Inflammatory macrophage (primary cell): ENCODE measurements at regions not wholly inside any gene's neighbourhood (a gene's known extent, or its start where the extent isn't known, plus 50 kb on each side); places are given as distances from the start of the nearest gene placed in this dataset.
A peak's percentile ranks its signal among the peaks of the same experiment; 100 is the strongest.
"Not testable (repeated sequence)": the region's sequence is repeated elsewhere in the genome, so short reads cannot be mapped to it uniquely, and the experiment has no call there.

Experiments
- DNase-seq, 2 donors: peaks; one replicate each; pipeline ENCODE4 v3.0.0-alpha.2; 2020 to 2022

DNA sequence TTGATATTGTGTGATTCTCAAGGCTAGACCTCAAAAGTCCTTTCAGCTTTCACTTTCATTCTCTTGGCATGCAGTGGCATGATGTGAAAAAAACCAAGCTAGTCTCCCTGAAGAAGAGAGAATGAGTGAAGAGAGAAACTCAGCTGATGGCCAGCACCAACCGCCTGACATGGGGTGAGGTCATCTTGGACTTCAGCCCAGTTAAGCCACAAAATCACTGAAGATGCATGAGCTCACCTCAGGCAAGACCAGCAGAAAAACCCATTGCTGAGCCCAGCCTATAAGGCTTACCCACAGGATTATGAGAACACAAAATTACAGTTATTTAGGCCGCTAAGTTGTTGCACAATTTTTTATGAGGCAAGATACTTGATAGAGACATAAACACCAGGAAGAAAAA lies 496.5 kb downstream of the TOX3 start:
- DNase-seq, result no peak

DNA sequence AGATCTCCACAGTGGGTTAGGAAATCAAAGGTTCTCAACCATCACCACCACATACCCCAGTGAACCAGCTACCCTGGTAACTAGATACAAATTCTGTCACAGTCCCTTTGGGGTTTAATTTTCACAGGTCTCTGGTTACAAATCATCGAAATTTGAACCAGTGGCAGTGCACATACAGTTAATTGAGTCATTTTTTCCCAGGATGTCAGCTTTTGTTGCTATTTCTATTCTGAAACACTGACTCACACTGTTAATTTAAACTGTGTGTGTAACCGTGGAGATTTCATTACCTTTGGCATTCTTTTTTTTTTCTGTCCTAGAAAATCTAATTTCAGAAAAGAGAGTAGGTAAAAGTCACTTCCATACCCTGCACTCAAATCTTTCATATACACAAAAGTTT lies 511.5 kb downstream of the TOX3 start:
- DNase-seq, result no peak

DNA sequence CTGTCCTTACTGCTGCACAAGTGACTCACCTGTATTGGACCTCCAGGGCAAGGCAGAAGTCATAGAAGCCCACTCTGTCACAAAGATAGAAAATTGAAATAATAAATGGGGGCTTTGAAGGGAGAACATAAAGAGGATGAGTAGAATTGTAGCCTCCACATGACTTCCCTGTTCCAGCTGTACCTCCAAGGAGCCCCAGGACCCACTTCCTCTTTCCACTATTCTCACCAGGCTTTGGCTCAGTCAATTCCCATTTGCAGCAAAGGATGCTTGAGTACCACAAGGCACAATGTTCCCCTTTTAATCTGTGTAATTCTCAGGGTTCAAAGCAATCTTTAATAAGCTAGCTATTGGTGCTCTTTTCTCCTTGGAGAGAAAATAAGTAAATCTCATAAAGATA lies 512.1 kb downstream of the TOX3 start:
- DNase-seq, result no peak

DNA sequence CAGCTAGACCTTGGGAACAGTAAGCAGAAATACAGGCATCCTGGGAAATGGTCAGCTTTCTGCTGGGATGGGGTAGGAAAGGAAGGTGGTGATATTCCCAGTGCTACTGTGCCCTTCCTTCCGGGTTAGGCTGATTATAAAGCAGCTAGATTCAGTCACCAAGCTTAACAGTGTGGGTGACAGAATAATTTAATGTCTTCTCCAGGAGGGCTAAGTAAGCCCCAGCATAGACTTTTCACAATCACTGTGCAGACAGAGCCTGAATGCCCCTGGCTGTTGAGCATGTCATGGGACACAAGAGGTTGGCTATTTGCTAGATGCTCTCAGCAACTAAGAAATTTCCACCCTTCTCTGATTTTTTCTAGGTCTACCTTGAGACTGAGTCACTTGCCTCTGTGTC lies 513.0 kb downstream of the TOX3 start:
- DNase-seq, result no peak

DNA sequence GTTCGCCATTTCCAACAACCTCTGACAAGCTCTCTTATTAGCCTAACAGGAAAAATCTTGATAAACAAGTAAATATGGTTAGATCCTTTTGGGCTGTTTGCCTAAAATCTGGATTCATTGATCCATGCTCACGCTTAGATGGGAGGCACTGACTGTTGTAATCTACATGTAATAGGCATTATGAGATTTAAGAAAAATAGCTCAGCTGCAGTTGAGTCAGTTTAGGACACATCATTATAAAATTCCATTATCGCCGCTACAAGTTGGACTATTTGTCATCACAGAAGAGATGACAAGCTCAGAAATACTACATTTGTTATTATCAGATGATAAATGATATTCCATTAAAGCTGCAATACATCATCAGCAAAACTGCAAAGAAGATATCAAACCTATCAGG lies 524.0 kb downstream of the TOX3 start:
- DNase-seq, result no peak

DNA sequence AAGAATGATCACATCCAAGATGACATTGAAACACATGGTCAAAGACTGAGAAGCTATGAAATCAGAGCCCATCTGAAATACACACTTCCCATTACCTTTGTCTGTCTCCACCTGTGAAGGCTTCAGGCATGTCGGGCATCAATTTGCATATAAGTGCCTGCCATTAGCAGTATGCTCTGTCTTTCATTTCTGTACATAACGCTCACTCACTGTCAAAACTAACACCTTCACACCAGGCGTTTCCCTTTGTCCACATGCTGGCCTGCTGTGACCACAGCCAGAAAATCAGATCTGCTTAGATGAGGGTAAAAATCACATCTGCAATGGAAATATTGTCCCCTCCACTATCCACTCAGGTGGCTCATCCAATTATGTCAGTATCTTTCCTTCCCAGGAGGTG lies 524.8 kb downstream of the TOX3 start:
- no peak for DNase-seq

DNA sequence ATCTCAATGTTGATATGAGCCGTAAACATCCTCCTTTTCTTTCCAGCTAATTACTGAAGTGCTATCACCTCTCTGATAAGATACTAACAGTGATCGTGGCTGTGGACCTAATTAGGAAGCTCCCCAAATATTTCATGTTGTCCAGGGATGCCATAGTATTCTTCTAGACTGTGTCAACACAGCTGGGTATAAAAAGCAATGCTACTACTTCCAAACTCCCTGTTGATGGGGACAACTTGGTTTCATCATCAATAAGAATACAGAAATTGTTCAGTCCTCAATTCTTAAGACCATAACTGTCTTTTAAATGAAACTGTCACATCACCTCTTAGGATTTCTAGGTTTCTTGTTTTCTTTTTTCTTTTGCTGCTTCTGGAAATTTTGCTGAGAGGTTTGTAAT lies 530.6 kb downstream of the TOX3 start:
- DNase-seq, result no peak

DNA sequence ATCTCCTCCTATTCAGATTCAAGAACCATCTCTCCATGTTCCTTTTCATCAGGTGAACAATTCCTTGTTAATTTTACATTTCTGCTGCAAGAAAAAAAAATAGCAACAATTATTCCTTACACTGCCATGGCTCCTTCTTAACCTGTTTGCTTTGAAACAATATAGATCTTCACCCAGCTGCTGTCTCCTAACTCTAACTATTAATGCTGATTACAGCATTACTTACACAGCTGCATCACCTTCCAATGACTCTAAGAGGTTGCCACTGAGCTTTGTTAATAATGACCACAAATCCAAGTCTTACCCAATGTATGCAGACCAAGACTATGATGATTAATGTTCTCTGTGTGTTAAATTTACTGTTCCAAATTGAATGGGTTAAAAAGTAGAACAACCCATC lies 541.4 kb downstream of the TOX3 start:
- no peak for DNase-seq

DNA sequence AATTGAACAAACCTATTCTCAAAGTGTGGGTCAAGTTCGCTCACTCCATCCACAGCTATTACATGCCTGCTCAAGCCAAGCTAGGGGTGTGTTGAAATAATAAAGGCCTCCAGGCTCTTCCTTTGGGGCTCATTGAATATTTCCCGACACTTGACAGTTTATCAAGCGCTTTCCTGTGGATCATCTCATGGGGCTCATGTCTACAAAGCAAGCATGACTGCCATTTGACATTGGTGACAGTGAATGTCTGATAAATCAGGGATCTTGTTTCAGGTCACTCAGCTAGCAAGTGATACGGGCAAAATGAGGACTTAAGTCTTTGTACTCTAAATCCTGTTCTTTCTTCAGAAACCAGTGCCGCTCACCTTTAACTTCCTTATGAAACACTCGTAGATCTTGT lies 542.6 kb downstream of the TOX3 start:
- DNase-seq, result no peak

DNA sequence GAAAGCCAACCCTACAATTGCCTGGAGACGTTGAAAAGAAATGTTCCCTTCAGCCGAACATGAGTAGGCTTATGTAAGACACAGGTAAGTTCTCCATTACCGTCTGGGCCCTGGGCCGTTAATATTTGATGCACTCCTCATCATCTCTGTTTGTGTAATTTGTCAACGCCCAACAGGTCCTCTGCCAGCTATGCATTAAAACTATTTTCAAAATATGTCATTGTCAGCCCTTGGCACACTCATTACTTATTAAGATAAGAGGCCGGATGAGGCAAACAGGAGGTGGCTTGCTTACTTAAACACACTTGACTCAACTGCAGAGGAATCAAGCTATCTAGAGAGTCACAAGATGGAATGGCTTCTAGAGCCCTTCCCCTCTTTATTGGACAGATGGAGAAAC lies 544.9 kb downstream of the TOX3 start:
- no peak for DNase-seq

DNA sequence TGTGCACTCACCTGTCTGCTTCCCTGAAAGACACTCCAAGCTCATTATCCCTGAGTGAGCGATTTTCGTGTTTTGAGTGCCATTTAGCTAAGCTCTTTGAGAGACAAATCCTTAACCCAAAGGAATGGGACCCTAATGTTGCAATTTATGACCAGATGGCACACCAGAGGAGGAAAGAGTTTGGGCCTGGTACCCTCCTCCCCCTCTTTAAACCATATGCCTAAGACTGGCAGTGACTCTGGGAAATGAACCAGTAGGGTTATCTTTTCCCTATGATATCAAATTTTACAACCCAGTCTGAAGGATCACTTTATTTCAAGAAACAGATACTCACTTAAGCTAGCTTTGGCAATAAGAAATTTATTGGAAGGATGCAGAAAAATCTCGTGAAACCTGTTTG lies 550.4 kb downstream of the TOX3 start:
- no peak for DNase-seq

DNA sequence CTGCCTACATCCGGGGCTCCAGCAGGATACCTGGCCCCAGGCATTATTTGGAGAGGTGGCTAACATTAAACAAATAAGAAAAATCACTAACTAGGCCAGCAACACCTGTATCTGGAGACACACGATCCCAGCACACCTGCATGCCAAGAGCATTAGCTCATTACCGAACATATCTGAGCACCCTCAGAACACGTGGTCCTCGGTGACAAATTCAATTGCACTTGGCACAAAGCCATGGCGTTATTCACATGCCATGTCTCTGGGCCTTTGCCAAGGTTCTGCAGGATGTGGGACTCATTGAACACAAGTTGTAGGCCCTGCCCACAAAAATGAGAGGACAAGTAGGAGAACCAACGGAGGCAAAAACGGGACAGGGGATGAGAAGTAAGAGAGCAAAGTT lies 552.3 kb downstream of the TOX3 start:
- no peak for DNase-seq

DNA sequence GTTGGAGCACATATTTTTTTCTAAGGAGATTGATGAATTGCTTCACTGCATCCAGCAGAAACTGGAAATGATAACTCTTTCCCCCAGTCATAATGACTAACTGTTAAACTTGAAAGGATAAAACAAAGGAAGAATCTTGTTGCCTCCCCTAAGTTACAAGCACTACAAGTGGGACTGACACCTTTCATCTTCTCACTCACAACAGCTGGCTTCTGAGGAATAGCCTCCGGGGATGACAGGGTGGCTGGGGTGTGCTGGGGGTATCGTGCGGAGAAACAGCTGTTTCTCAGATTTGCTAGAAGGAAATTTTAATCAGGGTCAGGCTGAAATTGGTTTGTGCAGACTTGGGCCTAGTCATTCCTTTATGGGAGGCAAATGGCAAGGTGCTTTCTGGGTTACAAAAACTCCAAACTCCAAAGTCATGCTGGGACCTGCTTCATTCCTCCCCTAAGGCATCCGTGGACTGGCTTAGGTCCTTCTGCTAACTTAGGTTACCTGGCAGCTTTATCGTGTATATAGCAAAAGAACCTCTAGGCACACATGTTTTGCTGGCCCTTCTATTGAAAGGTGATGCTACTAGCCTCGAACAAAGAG lies 557.2 kb downstream of the TOX3 start:
- DNase-seq, result no peak

DNA sequence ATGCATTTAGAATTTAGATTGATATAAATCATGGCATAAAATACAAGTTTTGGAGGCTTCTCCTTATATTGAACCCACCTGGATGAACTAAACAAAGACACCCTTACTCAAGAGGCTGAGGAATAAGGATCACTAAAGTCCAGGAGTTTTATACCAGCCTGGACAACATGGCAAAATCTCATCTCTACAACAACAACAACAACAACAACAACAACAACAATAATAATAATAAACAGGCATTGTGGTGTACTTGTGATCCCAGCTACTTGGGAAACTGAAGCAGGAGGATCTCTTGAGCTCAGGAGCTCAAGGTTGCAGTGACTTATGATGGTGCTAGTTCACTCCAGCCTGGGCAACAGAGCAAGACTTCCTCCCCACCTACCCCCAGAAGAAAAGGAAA lies 558.0 kb downstream of the TOX3 start:
- DNase-seq, result no peak

DNA sequence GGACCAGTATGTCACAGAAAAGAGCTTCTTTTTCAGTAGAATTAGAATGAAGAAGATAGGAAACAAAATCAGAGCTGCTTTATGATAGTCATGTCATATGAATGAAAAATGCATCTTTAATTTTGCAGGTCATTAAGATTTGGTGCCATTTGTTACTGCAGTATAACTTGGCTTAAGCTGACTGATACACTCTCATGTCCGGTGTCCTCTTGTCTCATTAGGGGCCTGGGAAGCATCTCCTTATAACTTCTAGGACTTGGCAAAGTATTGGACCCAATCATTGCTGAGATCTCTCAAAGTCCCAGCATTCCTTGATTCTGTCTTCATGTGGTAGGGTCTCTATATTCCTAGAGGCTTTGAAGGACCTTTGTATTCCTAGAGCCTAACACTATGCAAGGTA lies 559.4 kb downstream of the TOX3 start:
- no peak for DNase-seq

DNA sequence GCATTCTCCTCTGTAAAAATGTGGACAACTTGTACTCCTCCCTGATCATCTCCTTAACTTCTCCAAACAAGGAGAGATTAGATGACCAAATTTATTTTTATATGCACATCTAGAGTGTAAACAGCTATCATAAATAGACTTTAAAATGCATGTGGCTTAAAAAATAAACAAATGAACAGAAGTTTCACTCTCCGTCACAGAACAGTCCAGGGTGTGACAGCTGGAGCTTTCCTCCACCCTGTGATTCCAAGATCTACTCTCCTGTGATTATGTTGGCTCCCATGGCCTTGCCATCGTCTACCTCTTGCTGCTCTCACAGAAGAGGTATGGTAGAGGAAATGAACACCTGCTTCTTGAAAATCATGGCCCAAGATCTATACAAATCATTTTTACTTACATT lies 560.2 kb downstream of the TOX3 start:
- no peak for DNase-seq

DNA sequence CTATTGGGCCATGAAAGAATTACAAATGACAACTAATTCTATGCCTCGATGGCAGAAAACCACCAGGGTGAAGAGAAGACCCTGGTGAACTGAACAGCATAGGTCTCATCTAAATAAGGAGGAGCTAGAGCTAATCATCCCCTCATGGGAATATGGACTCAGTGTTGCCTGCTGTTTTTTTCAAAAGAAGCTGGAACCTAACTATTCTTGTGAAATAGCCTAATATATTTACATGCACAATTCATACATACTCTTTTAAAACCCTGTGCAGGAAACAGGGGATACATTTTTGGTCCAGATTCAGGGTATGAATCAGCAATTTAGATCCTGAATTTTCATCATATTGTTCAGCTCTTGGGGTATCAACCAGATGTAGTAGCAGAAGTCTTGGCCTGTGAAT lies 560.6 kb downstream of the TOX3 start:
- DNase-seq, result no peak

DNA sequence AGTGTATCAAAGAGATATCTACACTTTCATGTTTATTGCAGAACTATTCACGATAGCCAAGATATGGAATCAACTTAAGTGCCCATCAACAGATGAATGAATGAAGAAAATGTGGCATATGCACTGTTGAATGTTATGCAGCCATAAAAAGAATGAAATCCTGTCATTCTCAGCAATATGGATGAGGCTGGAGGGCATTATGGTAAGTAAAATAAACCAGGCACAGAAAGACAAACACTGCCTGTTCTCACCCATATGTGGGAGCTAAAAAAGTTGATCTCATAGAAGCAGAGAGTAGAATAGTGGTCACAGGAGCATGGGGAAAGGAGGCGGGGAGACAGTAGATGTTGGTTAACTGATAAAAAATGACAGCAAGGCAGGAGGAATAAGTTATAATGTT lies 561.8 kb downstream of the TOX3 start:
- no peak for DNase-seq

DNA sequence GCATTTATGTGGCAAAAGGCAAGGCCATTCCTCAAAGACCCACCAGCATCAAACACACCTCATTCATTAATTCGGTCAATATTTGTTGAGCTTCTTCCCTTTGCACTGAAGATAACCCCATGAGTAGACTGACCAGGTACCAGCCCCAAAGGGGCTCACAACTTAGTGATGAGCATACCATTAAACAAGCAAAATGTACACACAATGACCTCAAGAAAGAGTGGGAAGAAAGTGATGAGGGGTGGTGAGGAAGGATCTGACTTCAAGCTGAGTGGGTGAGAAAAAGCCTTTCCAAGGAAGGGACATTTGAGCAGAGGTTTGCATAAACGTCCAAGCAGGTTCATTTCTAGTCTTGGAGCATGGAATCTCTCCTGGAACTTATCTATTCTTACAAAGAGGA lies 562.5 kb downstream of the TOX3 start:
- DNase-seq, result no peak

DNA sequence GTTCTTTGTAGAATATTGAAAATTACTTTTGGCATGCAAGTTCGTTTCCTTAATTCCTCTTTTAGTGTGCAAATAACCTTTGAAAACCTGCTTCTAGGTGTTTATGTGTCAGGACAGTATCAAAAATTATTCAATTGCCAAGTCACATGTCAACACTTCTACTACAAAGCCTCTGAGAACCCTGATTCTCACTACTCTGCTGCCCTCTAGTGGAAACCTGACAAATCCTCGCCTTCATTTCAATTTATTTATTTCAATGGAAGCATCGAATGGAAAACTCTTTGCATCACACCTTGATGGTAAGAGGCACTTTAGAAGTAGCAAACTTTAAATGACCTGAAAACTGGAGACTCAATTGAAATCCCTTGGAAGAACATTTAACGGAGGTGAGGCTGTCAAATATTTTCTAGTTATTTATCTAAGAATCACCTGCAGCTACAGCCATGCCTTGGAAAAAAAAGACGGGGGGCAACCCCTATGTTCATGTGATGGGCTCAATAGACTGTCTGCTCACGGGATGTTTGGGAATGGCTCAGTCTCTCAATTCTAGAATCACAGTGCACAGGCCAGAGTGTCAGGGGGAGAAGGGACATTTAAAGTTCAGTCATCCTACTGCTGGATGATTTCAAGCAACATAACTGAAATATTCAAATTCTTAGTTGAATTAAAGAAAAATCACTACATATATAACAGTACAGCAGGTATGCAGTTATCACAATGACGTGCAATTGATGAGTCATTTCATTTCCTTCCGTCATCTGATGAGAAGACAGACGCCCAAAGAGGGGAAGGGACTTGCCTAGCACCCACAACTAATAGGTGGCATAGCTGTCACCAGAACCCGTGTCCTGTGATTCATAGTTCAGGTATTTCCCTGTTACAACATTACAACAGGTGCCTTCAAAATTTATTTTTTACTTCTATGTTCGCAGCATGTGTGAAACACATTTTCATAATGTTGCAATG lies 563.9 kb downstream of the TOX3 start:
- DNase-seq, result peak; percentile 49 to 56

DNA sequence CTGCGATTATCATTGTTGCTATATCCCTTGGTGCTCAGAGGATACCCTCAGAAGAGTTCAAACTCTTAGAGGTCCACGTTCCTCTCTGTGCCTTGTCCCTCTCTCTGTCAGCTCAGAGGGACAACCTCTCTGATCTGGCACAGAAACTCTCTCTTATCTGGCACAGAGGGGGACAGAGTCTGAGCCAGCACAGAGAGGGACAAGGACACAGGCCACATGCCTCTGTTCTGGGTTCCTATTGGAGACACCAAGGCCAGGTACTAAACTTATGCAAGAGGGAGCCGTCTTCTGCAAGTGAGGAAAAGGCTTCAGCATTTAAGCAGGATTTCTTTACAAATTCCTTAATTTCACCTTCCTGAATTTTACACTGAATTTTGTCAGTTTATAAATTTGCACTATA lies 565.2 kb downstream of the TOX3 start:
- DNase-seq, result no peak

DNA sequence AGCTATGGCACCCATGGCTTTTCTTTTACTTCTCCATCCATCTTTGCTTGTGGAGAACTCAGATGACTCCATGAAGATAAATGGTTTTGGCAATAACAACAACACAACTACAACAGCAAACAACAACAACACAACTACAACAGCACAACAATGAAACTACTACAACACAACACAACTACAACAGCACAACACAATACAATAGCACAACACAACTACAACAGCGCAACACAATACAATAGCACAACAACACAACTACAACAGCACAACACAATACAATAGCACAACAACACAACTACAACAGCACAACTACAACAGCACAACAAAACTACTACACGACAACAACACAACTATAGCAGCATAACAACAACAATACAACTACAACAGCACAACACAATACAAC lies 569.4 kb downstream of the TOX3 start:
- not testable (repeated sequence) for DNase-seq

DNA sequence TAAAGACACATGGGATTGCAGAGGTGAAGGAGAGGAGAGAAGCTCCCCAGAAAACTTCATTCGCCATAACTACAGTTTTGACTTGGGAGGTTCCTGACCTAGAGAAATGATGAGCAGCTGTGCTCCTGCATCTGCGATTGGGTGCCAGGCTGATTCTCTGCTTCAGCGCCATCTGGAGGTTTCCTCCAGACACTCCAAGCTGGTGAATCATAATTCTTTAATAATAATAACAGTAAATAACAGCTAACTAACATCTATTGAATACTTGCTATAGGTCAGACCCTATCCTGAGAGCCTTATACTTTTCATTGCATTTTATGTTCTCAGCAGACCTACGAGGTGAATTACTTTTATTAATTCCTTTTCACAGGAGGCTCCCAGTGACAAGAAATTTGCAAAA lies 575.8 kb downstream of the TOX3 start:
- no peak for DNase-seq

DNA sequence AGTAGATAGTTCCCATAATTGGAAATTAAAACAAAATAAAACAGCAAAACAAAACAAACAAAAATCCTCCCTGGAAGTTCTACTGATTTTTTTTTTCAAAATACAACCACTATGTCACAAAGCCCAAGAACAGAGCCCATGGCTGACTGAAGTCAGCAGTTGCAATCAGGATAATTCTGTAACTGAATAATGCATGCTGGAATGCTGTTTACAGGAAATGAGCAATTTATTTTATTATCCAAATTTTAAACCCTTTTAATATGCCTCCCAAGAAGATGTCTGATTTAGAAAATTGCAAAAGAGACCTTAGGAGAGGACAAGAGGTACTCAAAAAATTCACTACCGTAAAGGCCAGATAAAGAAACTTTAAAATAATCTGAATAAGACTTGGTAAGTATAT lies 578.2 kb downstream of the TOX3 start:
- no peak for DNase-seq

DNA sequence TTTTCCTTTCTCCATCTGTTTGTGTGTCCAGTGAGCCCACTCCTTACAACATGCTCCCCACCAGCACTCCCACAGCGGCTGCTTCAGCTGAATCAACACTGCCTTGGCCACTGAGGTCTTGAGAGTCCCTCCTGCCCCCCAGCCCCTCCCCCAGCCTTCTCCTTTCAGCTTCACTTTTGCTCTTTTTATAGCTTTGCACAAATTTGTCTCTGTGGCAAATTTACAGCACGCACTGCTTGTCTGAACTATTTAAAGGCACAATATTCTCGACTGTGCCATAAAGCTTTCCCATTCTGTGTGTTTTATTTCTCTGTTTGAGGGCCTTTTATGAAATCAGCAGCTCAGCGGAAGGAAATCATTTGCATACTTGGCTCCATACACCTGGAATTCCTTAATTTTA lies 579.3 kb downstream of the TOX3 start:
- DNase-seq, result no peak
